HG03342 (cell line): ENCODE measurements at regions not wholly inside any gene's neighbourhood (a gene's known extent, or its start where the extent isn't known, plus 50 kb on each side); places are given as distances from the start of the nearest gene placed in this dataset.

Experiments used
- ATAC-seq: cut with Tn5 transposase; IDR thresholded peaks from one replicate; pipeline ENCODE4 v1.9.1; 2021; ENCODE audit warnings: mild to moderate bottlenecking, moderate library complexity; ENCODE audit not compliant: unreplicated experiment

DNA sequence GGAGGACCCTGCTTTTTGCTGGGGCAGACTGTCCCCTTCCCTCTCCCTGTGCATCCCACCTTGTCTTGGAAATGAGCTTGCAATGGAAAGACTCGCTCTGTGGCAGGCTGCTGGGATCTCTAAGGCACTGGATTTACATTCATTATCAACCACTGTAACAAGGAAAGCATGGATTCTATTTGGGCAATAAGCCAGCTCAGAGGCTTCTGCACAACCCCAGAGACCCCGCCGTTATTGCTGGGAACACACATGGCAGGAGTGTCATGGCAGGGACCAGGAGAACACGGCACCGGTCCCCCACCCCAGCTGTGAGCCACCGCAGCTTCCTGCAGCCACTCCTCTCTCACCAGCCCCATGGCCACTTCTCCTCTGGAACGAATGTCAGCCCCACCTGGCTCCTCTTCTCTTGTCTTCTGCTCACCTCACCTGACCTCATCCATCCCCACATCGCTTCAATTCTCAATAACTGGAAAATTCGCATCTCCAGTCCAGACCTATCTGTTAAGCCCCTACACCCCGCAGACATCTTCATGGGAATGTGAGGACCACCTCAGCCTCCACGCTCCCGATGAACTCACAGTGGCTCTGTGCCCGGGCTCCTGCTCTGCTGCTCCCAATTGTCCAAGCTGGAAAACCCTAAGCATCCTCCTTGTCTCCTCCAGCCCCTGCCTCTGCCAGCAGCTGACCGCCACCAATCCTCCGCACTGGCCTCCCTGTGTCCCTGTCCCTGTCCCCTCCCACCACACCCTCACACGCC, 181.5 kb downstream of the USP12 start:
- no peak for ATAC-seq

DNA sequence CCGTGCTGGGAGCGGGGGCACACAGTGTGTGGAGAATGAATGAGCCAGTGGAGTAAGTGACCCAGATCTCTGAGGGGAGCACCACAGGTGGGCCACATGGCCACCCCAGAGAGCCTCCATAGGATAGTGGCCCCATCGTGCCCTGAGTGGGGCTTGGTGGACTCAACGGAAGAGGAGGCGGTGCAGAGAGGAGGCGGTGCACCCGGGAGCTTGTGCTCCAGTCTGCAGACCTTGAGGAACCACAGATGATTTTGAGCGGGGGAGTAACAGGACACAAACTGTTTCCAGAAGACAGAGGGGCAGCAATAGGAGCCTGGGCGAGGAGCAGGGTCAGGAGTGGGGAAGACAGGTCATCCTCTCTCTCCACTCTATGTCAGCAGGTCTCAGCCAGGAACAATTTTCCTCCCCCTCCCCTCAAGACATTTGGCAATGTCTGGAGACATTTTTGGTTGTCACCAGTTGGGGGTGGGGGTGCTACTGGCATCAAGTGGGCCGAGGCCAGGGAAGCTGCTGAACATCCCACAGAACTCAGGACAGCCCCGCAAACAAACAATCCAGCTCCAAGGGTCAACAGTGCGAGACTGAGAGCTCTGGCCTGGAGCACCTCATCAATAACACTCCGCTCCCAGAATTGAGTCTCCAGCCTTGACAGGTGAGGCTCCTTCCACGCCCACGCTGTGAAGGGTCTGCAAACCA, 182.2 kb downstream of the USP12 start:
- no peak for ATAC-seq

DNA sequence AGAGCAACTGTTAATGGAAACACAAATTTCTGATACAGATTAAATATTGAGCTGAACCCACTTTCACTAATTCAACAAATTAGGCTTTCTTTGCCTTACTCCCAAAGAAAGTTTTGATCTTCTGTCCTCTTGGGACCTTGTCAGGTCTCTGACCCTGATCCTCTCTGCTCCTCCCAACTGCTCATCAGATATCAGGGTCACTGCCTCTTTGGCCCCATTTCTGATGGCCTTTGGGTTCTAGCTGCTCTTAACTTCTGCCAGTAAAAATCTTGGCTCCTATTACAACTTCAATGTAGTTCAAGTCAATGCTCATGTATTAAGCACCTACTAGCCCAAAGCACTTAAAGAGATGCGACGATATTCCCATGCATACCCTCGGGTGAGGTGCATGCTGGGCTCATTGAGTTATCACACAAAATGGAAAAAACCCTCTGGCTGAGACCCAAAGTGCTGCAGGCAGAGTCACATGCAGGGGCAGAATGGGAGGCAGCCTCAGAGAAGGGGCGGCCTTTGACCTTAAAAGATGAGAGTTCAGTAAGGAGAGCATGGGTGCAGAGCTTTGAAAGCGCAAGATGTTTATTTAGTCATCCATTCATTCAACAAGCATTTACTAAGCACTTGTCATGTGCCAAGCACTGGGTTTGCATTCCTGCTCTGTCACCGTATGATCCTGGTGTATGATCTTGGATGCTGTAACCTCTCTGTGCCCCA, 183.4 kb downstream of the USP12 start:
- no peak for ATAC-seq

DNA sequence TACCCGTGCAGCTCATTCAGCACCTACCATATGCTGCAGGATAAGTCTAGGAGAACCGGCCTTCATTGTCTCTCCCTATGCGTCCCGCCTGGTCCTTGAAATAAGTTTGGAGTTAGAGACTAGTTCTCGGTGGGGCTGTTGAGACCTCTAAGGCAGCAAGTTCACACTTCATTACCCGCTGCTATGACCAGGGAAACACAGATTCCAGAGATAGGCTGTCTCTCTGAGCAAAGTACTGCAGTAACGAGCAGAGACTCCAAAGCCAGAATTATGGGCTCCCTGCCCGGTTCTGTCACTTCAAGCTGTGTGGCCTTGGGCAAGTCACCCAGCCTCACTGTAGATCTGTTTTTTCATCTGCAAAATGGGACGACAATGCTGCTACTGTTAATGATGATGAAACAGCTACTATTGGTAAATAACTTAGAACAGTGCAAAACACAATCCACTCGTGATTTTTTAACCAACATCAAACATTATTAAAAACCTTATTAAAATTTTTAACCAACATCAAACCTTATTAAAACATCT, 184.1 kb downstream of the USP12 start:
- no peak for ATAC-seq

DNA sequence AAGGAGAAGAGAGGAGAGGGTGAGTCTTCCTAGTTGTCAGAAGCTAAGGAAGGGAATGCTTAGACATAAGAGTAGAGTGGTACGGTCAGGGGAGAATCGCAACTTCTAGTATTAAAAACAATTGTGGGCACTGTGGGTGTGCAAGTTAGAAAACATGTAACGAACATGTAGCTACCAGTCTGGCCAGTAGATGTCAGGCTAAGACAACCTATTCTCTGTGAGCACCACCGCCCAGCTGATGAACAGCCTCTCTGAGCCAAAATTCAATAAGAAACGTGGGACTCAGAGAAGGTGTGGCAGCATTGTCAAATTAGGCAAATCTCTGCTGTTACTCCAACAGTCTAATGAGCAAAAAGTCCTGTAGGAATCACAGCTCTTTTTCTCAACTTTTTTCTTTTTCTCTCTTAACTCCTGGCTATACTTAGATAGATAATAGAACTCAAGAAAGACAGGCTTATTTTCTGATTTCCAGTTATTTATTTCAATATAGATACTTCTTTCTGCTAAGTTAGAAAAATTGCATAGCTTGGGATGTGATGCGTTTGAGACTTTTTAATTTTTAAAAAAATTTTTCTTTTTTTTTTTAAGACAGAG, 186.2 kb downstream of the USP12 start:
- ATAC-seq, result no peak

DNA sequence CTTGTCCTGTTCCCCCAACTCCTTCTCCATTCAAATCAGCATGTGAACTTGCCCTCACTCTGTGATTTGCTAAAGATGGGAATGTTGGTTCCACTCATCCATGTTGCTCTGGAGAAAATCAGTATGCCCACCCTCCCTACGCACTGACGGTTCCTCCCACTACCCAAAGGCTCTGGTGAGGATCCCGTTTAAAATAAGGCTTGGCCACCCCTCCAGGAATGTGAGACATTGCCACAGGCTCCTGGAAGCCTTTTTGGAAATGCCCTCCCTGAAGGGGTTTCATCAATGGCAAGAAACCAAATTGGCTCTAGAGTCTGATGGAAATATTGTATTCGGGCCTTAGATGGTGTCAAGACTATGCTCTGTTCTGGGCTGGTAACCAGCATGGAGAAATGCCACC, 187.3 kb downstream of the USP12 start:
- ATAC-seq, result no peak

DNA sequence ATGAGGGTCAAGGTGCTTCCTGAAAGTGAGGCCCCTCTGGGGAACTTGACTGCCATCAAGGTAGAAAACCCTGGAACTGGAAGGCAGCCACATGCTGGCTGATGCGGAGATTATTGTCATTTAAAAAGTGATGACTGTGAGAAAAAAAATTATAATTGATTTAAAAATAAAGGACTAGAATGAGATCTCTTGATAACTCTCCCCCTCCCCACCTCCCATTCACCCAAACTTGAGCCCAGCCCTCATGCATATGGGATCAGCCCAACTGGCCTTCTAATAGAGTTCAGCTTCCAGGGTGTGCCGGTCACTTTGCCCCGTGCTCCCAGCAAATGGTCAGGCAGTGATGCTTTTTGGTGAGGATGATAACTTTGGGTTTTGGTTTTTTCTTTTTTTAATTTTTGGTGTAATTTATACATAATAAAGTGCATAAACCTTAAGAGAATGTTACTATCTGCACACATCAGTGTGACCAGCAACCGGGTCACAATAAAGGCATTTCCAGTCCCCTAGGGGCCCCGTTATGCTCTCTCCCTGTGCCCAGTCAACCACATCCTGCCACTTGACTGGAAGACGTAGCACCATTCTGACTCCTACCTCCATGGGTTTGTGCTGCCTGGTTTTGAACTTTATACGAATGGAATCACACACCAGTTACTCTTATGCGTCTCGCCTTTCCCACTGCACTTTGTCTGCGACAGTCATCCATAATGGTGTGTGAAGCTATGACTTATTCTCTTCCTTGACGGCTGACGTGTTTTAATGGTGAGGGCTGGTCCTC, 187.9 kb downstream of the USP12 start:
- ATAC-seq, result no peak

DNA sequence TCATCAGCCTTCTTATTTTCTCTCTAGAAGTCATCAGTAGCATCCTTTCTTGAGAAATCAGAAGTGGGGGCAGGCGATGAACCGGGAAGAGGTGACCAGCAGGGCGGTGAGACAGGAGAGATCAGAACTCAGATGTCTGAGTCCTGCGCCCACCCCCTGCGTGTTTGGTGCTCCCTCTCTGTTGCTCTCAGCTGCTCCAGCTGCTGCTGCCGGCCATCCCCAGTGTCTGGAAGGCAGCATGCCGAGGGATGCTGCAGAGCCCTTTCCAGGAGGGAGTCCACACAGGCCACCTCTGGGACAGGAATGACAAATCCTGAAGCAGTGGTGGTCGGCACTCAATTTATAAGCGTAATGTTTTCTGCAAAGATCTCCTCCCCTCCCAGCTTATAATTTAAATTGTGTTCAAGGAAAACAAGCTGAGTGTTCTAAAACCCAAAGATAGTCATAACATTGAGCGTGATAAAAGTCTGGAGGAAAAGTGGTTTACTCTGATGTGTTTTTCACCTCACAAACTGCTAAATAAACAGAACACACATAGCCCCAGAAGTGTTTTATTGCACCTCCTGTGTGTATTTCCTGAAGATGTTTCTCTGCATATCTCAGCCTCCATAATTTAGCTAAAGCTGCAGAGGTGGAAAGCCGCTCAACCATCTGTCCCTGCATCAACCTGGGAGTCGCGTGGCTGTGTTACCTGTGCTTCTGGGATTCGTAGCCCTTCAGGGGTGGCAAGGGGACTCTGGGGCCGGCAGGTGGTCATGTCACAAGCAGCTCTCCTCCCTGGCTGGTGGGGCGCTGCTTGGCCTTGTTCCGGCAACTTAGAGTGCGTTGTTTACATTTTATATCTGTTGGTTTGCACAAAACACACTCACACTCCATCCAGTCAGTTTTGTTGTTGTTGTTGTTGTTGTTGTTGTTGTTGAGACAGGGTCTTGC, 191.2 kb downstream of the USP12 start:
- no peak for ATAC-seq

DNA sequence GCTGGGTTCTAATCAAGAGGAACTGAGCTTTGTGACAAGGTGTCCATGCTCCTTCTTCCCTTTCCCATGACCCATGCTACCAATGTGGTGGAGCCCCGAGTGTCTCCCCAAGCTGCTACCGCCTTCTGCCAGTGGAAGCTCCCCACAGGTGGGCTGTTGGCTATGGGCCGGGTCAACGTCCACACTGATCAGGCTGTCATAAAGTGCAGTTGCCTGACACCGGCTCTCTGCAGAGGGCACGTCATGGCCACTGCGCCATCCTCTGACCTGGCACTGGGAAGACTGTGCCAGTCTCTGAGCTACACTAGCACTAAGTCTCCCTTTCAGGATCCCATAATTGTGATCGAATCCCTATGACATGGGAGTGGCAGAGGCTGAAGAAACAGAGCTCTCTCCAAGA, 192.3 kb downstream of the USP12 start:
- ATAC-seq, result no peak

DNA sequence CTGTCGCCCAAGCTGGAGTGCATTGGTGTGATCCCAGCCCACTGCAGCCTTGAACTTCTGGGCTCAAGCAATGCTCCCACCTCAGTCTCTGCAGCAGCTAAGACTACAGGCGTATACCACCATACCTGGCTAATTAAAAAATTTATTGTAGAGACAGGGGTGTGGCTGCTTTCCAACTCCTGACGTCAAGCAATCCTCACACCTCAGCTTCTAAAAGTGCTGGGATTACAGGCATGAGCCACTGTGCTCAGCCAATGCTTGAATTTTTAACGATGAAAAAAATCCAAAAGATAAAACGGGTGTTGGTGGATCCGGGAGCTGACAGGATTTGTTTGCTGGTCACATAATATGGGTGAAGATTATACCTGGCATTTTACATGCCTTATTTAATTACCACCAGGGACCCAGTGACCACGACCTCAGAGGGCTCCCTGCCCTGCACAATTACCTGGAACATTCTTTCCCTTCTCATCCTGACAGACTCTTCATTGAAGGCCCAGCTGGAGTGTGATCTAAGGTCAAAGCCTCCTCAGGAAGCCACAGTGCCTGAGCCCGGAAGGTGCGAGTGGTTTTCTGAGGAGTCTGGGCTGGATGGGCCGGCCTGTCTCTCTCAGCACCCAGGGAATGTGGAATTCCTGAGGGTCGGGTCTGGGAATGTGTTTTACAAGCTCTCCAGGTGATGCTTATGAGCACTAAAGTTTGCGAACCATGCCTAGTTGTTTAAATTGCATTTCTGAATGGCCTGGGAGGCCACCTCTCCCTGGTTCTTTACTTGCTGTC, 193.3 kb downstream of the USP12 start:
- no peak for ATAC-seq

DNA sequence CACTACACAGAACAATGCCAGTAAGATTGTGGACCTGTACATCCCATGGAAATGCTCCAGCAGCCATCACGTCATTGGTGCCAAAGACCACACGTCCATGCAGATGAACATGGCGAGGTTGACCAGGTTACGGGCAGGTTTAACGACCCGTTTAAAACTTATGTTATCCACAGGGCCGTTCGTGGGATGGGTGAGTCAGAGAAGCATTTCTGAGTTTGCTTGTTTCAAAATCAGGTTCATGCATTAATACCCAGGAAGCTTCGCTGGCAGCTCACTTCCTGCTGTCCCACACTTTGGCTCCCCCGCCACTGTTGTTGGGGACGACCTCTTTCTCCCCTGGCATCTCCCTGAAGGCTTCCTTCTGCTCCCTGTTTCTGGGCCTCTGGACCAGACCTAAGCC, 194.1 kb downstream of the USP12 start:
- no peak for ATAC-seq

DNA sequence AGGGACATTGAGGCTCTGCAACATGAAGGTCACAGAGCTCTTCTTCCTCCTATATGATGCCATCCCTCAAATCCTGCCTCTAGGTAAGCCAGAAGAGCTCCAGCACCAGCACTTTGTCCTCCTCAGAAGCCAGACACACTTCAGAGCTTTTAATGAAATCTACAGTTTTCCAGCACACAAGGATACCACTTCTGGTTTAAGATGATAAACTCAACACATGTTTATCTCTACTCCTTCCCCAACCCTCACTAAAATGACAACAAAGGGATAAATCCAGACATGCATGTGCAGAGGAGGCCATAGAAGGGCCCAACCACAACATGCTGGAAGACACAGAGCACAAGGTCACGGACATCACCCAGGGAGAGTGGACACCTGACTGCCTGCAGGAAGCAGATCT, 195.3 kb downstream of the USP12 start:
- no peak for ATAC-seq

DNA sequence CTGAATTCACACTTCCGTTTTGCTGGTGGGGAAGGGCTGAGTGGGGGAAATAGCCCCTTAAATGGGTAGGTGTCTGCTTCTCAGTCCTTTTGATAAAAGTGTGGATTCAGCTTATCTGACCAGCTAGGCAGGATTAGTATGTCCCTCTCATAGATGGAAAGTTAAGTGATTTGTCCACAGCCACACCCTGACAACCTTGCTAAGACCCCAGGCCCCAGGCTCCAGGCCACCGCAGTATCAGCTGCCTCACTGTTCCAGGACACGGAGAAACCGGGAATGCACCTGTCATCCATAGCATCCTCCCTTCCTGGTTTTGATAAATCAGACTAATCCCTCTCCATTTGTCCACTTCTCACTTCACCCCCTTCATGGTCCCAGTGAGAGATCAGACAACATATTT, 197.7 kb downstream of the USP12 start:
- ATAC-seq, result no peak

DNA sequence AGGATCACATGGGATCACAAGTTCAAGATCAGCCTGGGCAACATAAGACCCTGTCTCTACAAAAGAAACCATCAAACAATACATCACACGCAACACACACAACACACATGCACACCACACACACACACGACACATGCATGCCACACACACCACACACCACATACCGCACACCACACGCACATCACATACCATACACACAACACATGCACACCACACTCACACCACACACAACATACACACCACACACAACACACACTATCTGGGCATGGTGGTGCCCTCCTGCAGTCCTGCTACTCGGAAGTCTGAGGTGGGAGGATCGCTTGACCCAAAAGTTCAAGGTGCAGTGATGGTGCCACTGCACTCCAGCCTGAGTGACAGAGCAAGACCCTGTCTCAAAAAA, 198.3 kb downstream of the USP12 start:
- ATAC-seq, result no peak

DNA sequence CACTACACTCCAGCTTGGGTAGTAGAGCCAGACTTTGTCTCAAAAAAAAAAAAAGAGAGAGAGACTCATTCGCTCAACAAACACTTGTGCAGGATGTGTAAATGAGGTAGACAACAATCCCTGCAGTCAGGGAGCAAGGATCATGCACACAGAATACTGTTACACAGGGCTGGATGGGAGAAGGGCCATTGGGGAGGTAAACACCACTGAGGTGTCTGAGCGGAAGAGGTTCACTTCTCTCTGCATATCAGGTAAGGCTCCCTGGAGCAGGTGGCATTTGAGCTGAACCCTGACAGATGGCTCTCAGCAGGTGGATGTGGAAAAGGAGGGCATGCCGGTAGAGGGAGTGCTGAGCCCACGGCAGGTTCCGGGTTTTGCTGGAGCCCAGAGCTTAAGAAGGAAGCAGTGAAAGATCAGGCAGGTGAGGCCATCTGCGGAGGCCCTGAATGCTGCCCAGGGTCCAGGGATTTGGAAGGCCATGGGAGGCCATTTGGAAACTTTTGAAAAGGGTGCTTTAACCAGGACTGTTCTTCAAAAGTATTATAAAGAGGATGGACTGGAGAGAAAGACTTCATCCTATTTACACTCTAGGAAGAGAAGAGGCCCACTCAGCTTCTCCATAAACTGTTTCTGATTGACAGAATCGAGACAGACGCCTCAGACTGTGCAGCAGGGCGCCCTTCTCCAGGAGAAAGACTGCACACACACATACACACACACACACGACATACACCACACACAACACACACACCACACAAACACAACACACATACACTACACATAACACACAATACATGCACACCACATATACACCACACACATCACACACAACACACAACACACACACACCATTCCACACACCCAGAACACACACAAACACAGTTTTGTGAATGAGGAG, 199.4 kb downstream of the USP12 start:
- no peak for ATAC-seq

DNA sequence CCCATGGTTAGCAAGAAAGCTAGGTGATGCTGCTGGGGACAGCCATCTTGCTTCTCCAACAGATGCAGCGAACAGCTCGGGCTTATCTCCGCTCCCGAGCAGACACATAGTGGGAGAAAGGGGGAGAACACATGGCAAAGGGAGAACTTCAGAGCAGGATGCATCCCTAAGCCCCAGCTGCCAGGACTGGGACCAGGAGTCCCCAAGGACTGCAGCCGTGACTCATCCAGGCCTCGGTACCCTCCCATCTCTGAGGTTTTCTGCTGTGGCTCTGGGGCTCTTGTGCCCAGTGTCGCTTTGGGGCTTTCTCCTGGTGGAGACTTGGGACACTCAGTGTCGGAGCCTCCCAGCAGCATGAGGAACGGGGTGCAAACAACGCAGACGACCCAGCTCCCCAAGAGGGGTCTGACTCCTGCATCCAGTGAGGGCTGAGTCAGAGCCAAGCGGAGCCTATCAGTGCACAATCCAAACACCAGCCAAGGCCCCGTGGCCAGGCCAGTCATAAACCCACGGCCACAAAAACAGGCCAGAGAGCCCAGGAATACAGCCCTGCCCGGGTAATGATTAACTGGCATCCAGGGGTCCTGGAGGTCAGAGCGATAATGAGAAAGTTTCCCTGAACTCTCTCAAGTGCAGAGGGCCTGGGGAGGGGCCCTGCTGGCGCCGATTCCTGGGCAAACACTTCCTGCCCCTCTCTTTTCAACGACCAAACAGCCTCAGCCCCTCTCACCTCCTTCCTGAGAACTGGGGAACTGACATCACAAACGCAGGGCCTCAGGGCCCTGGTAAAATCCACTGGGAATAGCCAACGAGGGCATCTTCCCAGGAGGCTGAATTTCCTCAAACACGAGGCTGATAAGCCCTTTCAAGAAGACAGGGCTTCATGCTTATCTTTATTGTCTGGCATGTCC, 202.9 kb downstream of the USP12 start:
- no peak for ATAC-seq
